Heart left ventricle (tissue), 16 donors: ENCODE measurements at regions not wholly inside any gene's neighbourhood (a gene's known extent, or its start where the extent isn't known, plus 50 kb on each side); places are given as distances from the start of the nearest gene placed in this dataset.

ENCODE experiments used
- ATAC-seq, 4 donors: fragments of 200-7000 bp; cut with Tn5 transposase; one replicate each; pipeline ENCODE4 v1.9.1; 2020 to 2022; ENCODE audit warnings: moderate library complexity in 4 of 4, mild to moderate bottlenecking in 3 of 4, moderate number of reproducible peaks in 1 of 4
- DNase-seq, 5 donors: peaks; one replicate each; pipeline ENCODE4 v3.0.0-alpha.2; 2020
- H3K27ac ChIP-seq, 12 donors: fragments of 200-600 bp; sonication (generic) in 4 of 12; one replicate each; pipeline versions ENCODE4 v1.5.0 to v1.8.0; 2016 to 2022; ENCODE audit warnings: mild to moderate bottlenecking in 2 of 12
- H3K27me3 ChIP-seq, 9 donors: fragments of 200-600 bp; sonication (generic) in 2 of 9; one replicate each; pipeline versions ENCODE4 v1.5.1 to v1.8.0; 2016 to 2022; ENCODE audit warnings: mild to moderate bottlenecking in 3 of 9
- H3K36me3 ChIP-seq, 9 donors: fragments of 200-600 bp; sonication (generic) in 2 of 9; one replicate each; pipeline versions ENCODE4 v1.5.0 to v1.8.0; 2018 to 2022; ENCODE audit warnings: mild to moderate bottlenecking in 2 of 9
- H3K4me1 ChIP-seq, 12 donors: fragments of 200-600 bp; sonication (generic) in 4 of 12; one replicate each; pipeline versions ENCODE4 v1.5.0 to v1.8.0; 2016 to 2022; ENCODE audit warnings: mild to moderate bottlenecking in 3 of 12
- H3K4me3 ChIP-seq, 12 donors: fragments of 200-600 bp; sonication (generic) in 4 of 12; one replicate each; pipeline versions ENCODE4 v1.5.0 to v1.8.0; 2017 to 2022; ENCODE audit warnings: mild to moderate bottlenecking in 9 of 12, moderate library complexity in 4 of 12
- H3K9me3 ChIP-seq, 12 donors: fragments of 200-600 bp; sonication (generic) in 4 of 12; one replicate each; pipeline versions ENCODE4 v1.5.0 to v1.8.0; 2016 to 2022; ENCODE audit warnings: mild to moderate bottlenecking in 1 of 12
- CTCF ChIP-seq, 12 donors: fragments of 200-600 bp; sonication (generic) in 4 of 12; IDR thresholded peaks; one replicate each; pipeline versions ENCODE4 v1.5.0 to v1.8.0; 2018 to 2022; ENCODE audit warnings: antibody characterized with exemption in 12 of 12, mild to moderate bottlenecking in 5 of 12
- POLR2A ChIP-seq, 2 donors: fragments of 450-650 bp; IDR thresholded peaks; one replicate each; pipeline ENCODE4 v1.6.1; 2017; ENCODE audit warnings: antibody characterized with exemption in 2 of 2, mild to moderate bottlenecking in 2 of 2, moderate library complexity in 2 of 2
- WGBS, 4 donors: extraction: QIAGEN DNeasy Blood & Tissue Kit in 2 of 4; methylation state at CpG; one replicate each; pipeline versions ENCODE4 v1.1.5 to v1.1.7; 2013 to 2018; 5-methylcytosine and 5-hydroxymethylcytosine counted together
- intact Hi-C, 10 donors: fragments of 100-400 bp; cut with DNase I; formaldehyde crosslinking; loops; one replicate each; pipeline versions ENCODE4 v1.11.1 to v1.14.2; 2022
- donor health status: ischemic (EF 13 %, LVEDD 7.1; RV severe dilation, severe dysfunction).
- donor health status: healthy with polysubstance abuse.
- donor health status: DM: no; HTN: yes; CAD: no.
- donor health status: DM: no; HTN: no; CAD: no.
- donor health status: ischemic (EF 25% LVEDD 6.9; RV normal size, moderate dysfunction).
- donor health status: ischemic (EF 25% LVEDD 5.7; RV mildly dilated, moderate dysfunction).
- donor health status: healthy.
- donor health status: DM: yes; HTN: yes; CAD: no.
- donor health status: ischemic (EF 35%, LVEDD 5.7; RV mildly dilated, moderate dysfunction).
- donor health status: nonischemic (EF 11% LVEDD 7.7; RV severe dilation, severe dysfunction).
- donor health status: DM: yes; HTN: yes; CAD: no.
- donor health status: PGD.
- donor health status: ischemic (EF 29% LVEDD 5.4; RV normal size, mild dysfunction).
- donor health status: nonischemic (EF 23%, LVEDD 6.1; RV moderate dilation, normal function).

DNA sequence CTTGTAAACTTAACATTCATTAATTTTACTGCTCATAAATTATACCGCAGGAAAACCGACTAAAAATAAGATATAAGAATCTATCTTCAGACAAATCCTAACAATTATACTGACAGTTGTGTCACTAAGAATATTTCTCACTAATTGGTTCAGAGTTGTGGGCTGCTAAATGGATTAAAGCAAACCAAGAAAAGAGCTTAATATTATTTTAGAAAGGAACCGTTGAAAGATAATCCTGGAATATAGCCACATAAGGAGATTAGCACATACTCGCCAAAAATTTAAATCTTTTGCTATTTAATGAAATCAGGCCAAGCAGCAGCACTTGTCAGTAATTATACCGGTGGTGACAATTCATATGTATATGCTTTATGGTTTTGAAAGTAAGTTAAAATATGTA, 132.8 kb downstream of the SLIT2 start:
- no peak for TF ChIP-seq POLR2A (IDR thresholded peaks at IDR 0.05)
- no peak for TF ChIP-seq CTCF (IDR thresholded peaks at IDR 0.05)
- no peaks in the 10 kb centered on the region for H3K36me3 ChIP-seq
- no peak overlapping the region for H3K27ac ChIP-seq
- WGBS, 4 donors: 60 to 72% (median 71%) methylated on average over 5 of the region's 5 CpGs
- H3K9me3 ChIP-seq: no peaks in the 10 kb centered on the region
- DNase-seq (no peak), ATAC-seq (no peak)
- no peak overlapping the region for H3K4me3 ChIP-seq
- H3K4me1 ChIP-seq: no peaks in the 10 kb centered on the region
- H3K27me3 ChIP-seq: no peaks in the 10 kb centered on the region
- intact Hi-C loops: no loop called here

- H3K4me1 ChIP-seq: no peaks in the 10 kb centered on the region
- no peaks in the 10 kb centered on the region for H3K27me3 ChIP-seq
- DNase-seq (no peak), ATAC-seq (no peak)
- H3K36me3 ChIP-seq: no peaks in the 10 kb centered on the region
- intact Hi-C loops: no loop called here
- WGBS, 4 donors: 74 to 79% (median 76%) methylated on average over 2 of the region's 2 CpGs
- no peak overlapping the region for H3K27ac ChIP-seq
- TF ChIP-seq POLR2A (IDR thresholded peaks at IDR 0.05) (no peak), CTCF (IDR thresholded peaks at IDR 0.05) (no peak)
- H3K9me3 ChIP-seq: no peaks in the 10 kb centered on the region
- no peak overlapping the region for H3K4me3 ChIP-seq
Observed at GRCh38 chr4:20386001-20386740, 134.5 kb downstream of the SLIT2 start.

DNA sequence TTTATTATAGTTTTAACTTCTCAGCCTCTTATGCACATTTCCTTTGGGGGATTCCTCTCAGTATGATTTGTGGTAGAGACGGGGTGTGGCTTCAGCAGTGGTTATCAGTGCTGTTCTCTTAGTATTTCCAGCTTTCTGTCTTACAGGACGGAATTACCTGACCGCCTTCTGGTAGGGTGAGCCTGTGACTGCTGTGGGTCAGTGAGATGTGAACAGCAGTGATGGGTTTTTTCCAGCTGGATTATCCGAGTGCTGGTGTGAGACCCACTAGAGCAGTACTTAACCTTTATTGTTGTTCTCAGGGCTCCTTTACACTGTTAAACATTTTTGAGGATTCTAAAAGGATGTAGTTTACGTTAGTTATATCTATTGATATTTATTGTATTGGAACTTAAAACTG, 135.2 kb downstream of the SLIT2 start:
- no peak overlapping the region for H3K4me3 ChIP-seq
- no peak for TF ChIP-seq CTCF (IDR thresholded peaks at IDR 0.05)
- TF ChIP-seq POLR2A (IDR thresholded peaks at IDR 0.05): no peak
- H3K36me3 ChIP-seq: no peaks in the 10 kb centered on the region
- intact Hi-C loops: no loop called here
- H3K27me3 ChIP-seq: no peaks in the 10 kb centered on the region
- ATAC-seq (no peak), DNase-seq (no peak)
- 89 to 91% (median 90%) methylated on average over 5 of the region's 5 CpGs for whole genome bisulfite sequencing, 4 donors
- no peak overlapping the region for H3K27ac ChIP-seq
- H3K4me1 ChIP-seq: no peaks in the 10 kb centered on the region
- no peaks in the 10 kb centered on the region for H3K9me3 ChIP-seq

DNA sequence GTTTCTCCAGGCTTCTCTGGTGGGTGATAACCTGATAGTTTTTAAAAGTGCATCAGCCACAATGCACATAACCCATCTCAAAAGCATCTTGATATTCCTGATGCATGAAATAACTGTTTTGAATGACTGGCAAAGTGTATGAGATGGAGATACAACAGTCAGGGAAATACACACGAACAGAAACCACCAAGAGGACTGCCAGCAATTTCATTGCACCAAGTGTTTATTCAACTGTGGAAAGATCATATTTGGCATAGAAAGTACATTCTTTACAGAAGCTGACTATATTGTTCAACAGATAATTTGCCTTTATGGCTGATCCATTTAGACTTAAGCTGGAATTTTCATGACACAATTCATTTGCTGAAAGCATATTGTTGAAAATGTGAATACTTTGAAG, 139.5 kb downstream of the SLIT2 start:
- 50 to 61% (median 55%) methylated on average over 1 of the region's 1 CpG for WGBS, 4 donors

More for the DNA sequence above, 139.5 kb downstream of the SLIT2 start:
- H3K27me3 ChIP-seq: no peaks in the 10 kb centered on the region
- TF ChIP-seq POLR2A (IDR thresholded peaks at IDR 0.05) (no peak), CTCF (IDR thresholded peaks at IDR 0.05) (no peak)
- no peaks in the 10 kb centered on the region for H3K4me1 ChIP-seq
- no peak for ATAC-seq
- H3K4me3 ChIP-seq: no peak overlapping the region
- no peaks in the 10 kb centered on the region for H3K9me3 ChIP-seq
- intact Hi-C loops: no loop called here
- no peaks in the 10 kb centered on the region for H3K36me3 ChIP-seq
- H3K27ac ChIP-seq: no peak overlapping the region
- no peak for DNase-seq
